ENCODE measurements at regions not wholly inside any gene's neighbourhood (a gene's known extent, or its start where the extent isn't known, plus 50 kb on each side); places are given as distances from the start of the nearest gene placed in this dataset.

DNA sequence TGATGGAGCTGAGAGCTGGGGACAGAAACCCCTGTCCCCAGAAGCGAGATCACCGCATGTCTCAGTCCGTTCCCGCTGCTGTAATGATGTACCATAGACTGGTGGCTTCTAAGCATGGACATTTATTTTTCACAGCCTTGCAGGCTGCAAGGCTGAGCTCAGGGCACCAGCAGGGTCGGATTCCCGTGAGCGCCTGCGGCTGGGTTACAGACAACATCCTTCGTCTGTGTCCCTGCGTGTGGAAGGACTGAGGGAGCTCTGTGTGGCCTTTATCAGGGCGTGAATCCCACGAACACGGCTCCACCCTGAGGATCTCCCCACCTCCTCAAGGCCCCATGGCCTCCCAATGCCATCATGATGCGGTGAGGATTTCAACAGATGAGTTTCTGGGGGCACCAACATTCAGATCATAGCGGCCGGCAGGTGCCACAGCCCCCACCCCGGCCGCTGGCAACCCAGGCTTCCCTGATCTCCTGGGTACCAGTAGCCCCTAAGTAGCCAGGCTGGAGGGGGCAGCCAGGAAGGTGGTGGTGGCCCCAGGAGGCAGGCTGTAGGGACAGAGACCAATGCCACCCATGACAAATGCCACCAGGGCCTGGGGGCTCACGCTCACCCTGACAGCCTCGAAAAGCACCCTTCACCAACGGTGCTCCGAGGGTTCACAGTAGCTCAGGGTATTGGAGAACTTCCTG, 104.4 kb downstream of the CRYAA start:
- Histone ChIP-seq H4K20me1 (ENCODE audit: insufficient read depth, low read length) (no peaks in the 10 kb centered on the region), H3K9me2 (ENCODE audit: low read depth, low read length) (no peaks in the 10 kb centered on the region), H3K4me2 (ENCODE audit: low read length) (no peak overlapping the region), H3K4me1 (ENCODE audit: insufficient read depth, low read length, severe bottlenecking) (no peaks in the 10 kb centered on the region), H3F3A (ENCODE audit: insufficient read depth, low read length) (no peaks in the 10 kb centered on the region), H3K9me3 (ENCODE audit: low read length) (no peaks in the 10 kb centered on the region), H3K27ac (ENCODE audit: low read depth, low read length, poor library complexity, severe bottlenecking) (no peak overlapping the region), H3K36me3 (ENCODE audit: insufficient read depth, low read length) (no peaks in the 10 kb centered on the region), H2AFZ (ENCODE audit: low read length) (no peak overlapping the region), H3K4me3 (ENCODE audit: low read depth, low read length, poor library complexity, severe bottlenecking) (no peak overlapping the region), H3K27me3 (ENCODE audit: insufficient read depth, low read length) (peaks cover 4% of the 10 kb centered on the region; the same call in 1 of the 2 replicates), H3K9ac (ENCODE audit: low read length) (no peak overlapping the region), H3K79me2 (ENCODE audit: insufficient read depth, low read length) (no peaks in the 10 kb centered on the region)
- TF ChIP-seq EZH2 (IDR thresholded peaks at IDR 0.05; ENCODE audit: borderline replicate concordance, low read length): no peak
- TF ChIP-seq, protein P1, sequence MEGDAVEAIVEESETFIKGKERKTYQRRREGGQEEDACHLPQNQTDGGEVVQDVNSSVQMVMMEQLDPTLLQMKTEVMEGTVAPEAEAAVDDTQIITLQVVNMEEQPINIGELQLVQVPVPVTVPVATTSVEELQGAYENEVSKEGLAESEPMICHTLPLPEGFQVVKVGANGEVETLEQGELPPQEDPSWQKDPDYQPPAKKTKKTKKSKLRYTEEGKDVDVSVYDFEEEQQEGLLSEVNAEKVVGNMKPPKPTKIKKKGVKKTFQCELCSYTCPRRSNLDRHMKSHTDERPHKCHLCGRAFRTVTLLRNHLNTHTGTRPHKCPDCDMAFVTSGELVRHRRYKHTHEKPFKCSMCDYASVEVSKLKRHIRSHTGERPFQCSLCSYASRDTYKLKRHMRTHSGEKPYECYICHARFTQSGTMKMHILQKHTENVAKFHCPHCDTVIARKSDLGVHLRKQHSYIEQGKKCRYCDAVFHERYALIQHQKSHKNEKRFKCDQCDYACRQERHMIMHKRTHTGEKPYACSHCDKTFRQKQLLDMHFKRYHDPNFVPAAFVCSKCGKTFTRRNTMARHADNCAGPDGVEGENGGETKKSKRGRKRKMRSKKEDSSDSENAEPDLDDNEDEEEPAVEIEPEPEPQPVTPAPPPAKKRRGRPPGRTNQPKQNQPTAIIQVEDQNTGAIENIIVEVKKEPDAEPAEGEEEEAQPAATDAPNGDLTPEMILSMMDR (IDR thresholded peaks at IDR 0.05; ENCODE audit: low read length): no peak

DNA sequence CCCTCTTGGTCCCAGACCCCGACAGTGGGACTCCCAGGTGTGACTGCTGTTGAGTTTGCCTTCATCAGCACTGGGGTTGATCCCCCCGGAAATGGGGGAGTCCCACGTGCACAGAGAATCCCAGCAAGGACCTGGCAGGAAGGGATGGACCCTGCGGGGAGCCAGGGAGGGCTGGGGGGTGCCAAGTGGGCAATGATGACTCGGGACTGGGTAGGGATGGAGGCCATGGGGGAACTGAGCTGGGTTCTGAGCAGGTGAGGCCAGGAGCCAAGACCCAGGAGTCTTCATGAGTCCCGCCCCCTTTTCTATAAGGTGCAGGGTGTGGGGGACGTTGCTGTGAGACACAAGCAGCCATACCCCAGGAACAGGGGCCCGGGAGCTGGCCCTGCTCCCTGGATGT, 103.8 kb downstream of the CRYAA start:
- no peaks in the 10 kb centered on the region for H3K4me1 ChIP-seq (ENCODE audit: insufficient read depth, low read length, severe bottlenecking)
- no peak overlapping the region for H3K9ac ChIP-seq (ENCODE audit: low read length)
- peaks cover 4% of the 10 kb centered on the region; the same call in 1 of the 2 replicates for H3K27me3 ChIP-seq (ENCODE audit: insufficient read depth, low read length)
- H3F3A ChIP-seq (ENCODE audit: insufficient read depth, low read length): no peaks in the 10 kb centered on the region
- H3K9me3 ChIP-seq (ENCODE audit: low read length): no peaks in the 10 kb centered on the region
- no peak overlapping the region for H3K4me2 ChIP-seq (ENCODE audit: low read length)
- H4K20me1 ChIP-seq (ENCODE audit: insufficient read depth, low read length): no peaks in the 10 kb centered on the region
- no peaks in the 10 kb centered on the region for H3K79me2 ChIP-seq (ENCODE audit: insufficient read depth, low read length)
- no peak for TF ChIP-seq EZH2 (IDR thresholded peaks at IDR 0.05; ENCODE audit: borderline replicate concordance, low read length)
- TF ChIP-seq, protein P1 (IDR thresholded peaks at IDR 0.05; ENCODE audit: low read length): no peak
- H3K36me3 ChIP-seq (ENCODE audit: insufficient read depth, low read length): no peaks in the 10 kb centered on the region
- H3K4me3 ChIP-seq (ENCODE audit: low read depth, low read length, poor library complexity, severe bottlenecking): no peak overlapping the region
- no peak overlapping the region for H2AFZ ChIP-seq (ENCODE audit: low read length)
- no peak overlapping the region for H3K27ac ChIP-seq (ENCODE audit: low read depth, low read length, poor library complexity, severe bottlenecking)
- no peaks in the 10 kb centered on the region for H3K9me2 ChIP-seq (ENCODE audit: low read depth, low read length)

DNA sequence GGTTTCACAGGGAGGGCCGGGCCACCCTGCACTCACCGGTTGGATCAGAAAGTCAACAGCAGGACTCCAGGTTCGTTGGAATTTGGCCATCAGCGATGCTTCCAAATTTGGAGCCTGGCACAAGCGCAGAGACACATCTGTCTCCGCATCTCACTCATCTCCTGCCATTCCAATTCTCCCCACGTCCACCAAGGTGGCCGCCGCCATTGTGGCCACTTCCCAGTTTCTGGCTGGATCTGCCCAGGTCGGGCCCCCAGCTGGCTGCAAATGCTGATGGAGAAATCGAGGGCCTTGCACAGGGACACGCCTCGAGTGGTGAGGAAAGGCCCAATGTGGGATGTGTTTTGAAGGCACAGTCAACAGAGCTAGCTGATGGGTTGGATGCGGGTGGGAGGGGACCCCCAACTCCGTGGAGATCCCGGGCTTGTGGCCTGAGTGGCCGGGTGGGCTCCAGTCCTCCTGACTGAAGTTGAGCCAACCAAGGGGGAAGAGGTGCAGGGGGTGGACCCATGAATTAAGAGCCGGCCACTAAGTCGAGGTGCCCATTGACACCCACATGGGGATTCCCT, 102.7 kb downstream of the CRYAA start:
- H2AFZ ChIP-seq (ENCODE audit: low read length): no peak overlapping the region
- TF ChIP-seq, protein P1 (IDR thresholded peaks at IDR 0.05; ENCODE audit: low read length): no peak
- no peak for TF ChIP-seq EZH2 (IDR thresholded peaks at IDR 0.05; ENCODE audit: borderline replicate concordance, low read length)

More for the DNA sequence above, 102.7 kb downstream of the CRYAA start:
- H3K9me2 ChIP-seq (ENCODE audit: low read depth, low read length): no peaks in the 10 kb centered on the region
- no peaks in the 10 kb centered on the region for H3F3A ChIP-seq (ENCODE audit: insufficient read depth, low read length)
- no peaks in the 10 kb centered on the region for H3K4me1 ChIP-seq (ENCODE audit: insufficient read depth, low read length, severe bottlenecking)
- H3K27ac ChIP-seq (ENCODE audit: low read depth, low read length, poor library complexity, severe bottlenecking): no peak overlapping the region
- H3K79me2 ChIP-seq (ENCODE audit: insufficient read depth, low read length): no peaks in the 10 kb centered on the region
- no peak overlapping the region for H3K4me2 ChIP-seq (ENCODE audit: low read length)
- peaks cover 4% of the 10 kb centered on the region; the same call in 1 of the 2 replicates for H3K27me3 ChIP-seq (ENCODE audit: insufficient read depth, low read length)
- H4K20me1 ChIP-seq (ENCODE audit: insufficient read depth, low read length): no peaks in the 10 kb centered on the region
- H3K9me3 ChIP-seq (ENCODE audit: low read length): no peaks in the 10 kb centered on the region
- H3K9ac ChIP-seq (ENCODE audit: low read length): no peak overlapping the region
- H3K36me3 ChIP-seq (ENCODE audit: insufficient read depth, low read length): no peaks in the 10 kb centered on the region
- H3K4me3 ChIP-seq (ENCODE audit: low read depth, low read length, poor library complexity, severe bottlenecking): no peak overlapping the region
